NCI-H748 treated with DMSO at 0.1 percent for 48 hours (cell line): ENCODE measurements at regions not wholly inside any gene's neighbourhood (a gene's known extent, or its start where the extent isn't known, plus 50 kb on each side); places are given as distances from the start of the nearest gene placed in this dataset.
A peak's percentile ranks its signal among the peaks of the same experiment; 100 is the strongest.
"Not testable (repeated sequence)": the region's sequence is repeated elsewhere in the genome, so short reads cannot be mapped to it uniquely, and the experiment has no call there.

Experiments used
- DNase-seq: peaks from one replicate; lab custom pipeline; 2025; lab: John Stamatoyannopoulos, UW

DNA sequence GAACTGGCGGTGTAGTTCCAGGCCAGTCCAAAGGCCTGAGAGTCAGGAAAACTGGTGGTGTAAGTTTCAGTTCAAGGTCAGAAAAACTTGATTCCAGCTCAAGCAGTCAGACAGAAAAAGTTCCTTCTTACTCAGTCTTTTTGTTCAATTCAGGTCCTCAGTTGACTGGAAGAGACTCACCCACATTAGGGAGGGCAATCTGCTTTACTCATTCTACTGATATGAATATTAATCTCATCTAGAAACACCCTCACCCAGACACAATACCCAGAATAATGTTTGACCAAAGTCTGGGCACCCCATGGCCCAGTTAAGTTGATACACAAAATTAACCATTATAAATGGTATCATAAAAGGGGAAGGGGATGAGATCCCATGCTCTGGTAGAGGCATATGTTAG lies 50.1 kb upstream of the LTA4H start:
- DNase-seq: no peak

DNA sequence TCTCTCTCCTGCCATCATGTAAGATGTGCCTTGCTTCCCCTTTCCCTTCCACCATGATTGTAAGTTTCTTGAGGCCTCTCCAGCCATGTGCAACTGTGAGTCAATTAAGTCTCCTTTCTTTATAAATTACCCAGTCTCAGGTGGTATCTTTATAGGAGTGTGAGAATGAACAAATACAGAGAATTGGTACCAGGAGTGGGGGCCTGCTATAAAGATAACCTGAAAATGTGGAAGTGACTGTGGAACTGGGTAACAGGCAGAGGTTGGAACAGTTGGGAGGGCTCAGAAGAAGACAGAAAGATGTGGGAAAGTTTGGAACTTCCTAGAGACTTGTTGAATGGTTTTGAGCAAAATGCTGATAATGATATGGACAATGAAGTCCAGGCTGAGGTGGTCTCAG lies 50.8 kb upstream of the LTA4H start:
- not testable (repeated sequence) for DNase-seq

DNA sequence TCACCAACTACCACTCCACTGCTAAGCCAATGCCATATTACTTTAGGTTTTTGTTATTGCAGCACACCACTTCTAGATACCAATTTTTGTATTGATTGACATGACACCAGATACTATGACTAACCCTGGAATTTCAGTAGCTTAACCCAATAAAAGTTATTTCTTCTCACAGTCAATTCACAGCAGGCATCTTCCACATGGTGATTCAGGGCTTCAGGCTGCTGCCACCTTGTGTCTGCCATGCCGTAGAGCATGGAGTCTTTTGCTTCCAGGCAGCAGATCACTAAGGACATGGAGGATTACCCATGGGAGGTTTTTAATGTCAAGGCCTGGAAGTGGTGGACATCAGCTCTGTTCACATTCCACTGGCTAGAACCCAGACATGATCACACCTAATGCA lies 56.4 kb upstream of the LTA4H start:
- DNase-seq: no peak

DNA sequence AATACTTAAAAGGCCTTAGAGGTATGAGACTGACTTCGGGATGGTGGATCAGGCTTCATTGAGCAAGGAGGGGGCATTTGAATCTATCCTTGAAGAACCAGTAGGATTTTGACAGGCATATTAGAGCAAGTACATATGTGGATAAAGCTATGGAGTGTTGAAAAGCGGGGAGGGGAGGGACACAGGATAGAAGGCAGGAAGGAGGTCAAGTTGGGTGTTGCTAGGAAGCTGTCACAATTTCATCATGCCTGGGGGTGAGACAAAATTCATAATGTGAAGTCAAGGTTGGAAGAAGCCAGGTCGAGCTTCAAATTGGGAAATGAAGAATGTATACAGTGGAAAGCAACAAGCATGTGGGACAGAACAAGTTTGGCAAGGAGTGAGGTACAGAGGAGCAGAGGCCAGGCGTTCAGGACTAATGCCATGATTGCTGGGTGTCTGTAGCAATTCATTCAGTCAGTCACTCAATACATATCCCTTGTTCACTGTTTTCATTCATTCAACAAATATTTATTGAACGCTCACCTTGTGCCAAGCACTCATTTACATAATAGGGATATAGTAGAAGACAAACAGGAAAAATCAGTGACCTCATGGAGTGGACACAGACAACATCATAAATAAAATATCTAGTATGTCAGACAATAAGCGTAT lies 58.3 kb upstream of the LTA4H start:
- peak; percentile 76 for DNase-seq

DNA sequence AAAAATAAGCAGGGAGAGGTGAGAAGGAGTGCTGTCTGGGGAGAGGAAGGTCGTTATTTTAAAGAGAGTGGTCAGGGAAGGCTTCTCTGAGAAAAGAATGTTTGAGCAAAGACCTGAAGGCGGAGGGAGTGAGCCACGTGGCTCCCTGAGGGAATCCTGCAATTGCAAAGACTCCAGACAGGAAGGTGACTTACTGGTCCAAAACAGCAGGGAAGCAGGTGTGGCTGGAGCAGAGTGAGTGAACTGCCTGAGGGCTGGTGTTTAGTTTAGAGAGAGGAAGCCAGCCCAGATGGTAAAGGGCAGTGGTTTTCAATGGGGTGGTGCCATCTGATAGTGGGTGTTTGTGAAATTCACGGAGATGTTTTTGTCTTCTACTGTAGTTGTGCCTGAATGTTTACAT lies 58.8 kb upstream of the LTA4H start:
- peak; percentile 79 for DNase-seq

DNA sequence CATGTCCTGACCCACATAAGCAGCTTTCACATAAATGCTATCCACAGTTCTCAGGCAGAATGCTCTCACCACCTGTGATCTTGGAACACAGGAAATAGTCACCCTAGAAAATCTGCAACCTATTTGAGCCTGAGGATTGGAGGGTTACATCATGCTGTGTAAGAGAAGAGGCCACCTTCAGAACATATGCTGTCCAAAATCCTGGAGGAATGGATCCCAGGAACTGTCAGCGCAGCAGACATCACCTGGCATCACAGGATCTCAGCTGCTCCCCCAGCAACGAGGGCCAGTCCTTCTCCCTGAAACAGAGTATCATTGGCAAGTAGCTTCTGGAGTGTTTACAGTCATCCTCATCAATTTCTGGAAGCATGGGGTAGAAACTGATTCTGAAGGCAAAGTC lies 63.2 kb upstream of the LTA4H start:
- no peak for DNase-seq

DNA sequence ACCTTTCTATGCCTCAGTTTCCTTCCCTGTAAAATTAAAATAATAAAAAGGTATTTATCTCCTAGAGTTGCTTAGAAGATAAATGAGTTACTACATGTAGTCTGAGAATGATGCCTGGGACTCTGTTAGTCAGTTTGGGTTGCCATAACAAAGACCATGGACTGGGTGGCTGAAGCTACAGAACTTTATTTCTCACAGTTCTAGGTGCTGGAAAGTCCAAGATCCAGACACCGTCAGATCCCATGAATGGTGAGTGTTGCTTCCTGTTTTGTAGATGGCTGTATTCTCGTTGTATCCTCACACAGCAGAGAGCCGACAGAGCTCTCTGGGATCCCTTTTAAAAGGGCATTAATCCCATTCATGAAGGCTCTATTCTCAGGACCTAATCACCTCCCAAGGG lies 64.0 kb upstream of the LTA4H start:
- DNase-seq: no peak

DNA sequence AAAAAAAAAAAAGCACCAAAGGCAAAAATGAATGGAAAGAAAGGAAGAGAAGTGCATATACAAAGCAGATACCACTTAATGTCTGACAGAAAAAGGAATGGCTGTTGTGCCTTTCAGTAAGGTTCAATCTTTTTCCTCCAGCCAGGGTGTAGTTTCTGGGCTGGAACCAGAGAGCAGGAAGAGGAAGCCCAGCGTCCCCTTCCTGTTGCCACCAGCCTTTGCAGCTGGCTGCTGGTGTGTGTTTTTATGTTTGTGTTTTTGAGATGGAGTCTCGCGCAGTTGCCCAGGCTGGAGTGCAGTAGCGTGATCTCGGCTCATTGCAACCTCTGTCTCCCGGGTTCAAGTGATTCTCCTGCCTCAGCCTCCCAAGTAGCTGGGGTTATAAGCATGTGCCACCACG lies 64.6 kb upstream of the LTA4H start:
- DNase-seq: no peak

DNA sequence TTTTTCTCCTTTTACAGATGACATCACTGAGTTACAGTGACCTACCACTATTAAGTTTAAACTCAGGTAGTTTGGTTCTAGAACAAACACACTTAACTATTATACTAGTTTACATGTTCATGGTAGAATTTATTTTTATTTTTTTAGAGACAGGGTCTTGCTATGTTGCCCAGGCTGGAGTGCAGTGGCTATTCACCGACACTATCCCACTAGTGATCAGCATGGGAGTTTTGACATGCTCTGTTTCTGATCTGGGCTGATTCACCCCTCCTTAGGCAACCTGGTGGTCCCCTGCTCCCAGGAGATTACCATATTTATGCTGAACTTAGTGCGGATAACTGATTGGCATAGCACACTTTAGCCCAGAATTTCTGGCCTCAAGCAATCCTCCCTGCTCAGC lies 66.4 kb upstream of the LTA4H start:
- DNase-seq: no peak

DNA sequence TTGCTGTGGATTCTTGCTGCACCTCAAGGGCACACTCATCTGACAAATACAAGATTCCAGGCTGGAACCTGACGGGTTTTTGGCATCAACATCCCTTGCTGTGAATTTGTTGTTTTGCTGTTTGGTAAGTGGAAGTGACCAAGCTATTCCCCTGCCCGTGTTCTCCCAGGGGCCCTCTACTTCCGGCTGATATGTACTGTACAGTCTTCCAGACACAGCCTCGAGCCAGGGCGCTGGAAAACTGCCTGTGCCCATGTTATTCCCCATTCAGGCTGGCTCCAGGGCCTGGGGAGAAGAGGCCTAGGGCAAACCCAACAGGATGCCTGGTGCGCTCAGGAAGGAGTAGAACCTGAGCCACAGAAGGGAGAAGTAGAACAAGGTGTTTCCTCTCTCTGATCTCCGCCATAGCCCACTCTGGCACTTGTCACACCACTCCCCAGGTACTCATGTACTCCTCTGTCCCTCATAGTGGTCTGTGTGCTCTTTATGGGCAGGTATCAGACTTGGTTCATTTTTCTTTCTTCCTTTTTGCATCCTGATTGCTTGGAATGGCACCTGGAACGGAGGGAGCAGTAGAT lies 67.8 kb upstream of the LTA4H start:
- DNase-seq: no peak

DNA sequence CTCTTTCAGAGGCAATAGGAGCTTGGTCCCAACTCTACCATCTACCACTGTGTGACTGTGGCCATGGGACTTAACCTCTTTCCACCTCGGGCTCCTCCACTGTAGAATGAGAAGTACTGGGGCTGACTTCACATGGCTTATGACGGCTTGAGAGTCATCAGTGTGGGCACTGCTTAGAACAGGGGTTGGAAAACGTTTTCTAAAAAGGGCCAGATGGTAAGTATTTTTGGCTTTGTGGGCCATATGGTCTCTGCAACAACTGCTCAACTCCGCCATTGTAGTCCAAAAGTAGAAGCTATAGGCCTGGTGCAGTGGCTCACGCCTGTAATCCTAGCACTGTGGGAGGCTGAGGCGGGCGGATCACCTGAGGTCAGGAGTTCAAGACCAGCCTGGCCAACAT lies 69.2 kb upstream of the LTA4H start:
- DNase-seq: no peak

DNA sequence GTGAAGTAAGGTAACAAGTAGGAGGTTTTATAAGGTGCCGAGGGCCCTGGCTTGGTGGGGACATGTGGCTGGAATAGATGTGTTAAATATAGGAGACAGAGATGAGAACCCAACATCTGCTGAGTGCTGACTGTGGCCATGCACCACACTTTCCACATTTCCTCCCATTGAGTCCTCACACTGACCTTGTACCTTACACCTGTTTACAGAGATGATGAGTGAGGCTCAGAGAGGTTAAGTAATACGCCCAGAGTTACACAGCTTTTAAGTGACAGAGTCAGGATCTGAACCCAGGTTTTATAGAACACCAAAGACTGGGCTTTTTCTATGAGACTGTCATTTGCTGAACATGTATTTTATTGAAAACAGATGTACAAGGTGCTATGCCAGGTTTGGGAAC lies 70.8 kb upstream of the LTA4H start:
- no peak for DNase-seq

DNA sequence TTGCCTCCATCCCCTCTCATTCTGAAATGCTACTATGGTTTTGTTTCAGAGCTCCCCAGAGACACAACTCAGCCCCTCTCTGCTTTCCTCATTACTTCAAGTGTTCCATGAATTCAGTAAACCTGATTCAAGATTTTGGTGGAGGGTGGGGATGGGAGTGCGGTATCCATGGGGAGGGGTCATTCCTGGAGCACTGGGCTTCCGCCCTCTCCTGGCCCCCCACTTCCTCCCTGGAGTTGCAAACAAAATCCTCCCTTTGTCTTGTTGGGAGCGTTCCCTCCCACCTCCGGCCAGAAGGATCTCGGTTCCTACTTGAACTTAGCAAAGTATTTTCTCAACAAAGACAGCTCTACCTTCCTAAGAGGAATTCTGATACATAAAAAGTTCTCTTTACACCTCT lies 71.8 kb upstream of the LTA4H start:
- no peak for DNase-seq

DNA sequence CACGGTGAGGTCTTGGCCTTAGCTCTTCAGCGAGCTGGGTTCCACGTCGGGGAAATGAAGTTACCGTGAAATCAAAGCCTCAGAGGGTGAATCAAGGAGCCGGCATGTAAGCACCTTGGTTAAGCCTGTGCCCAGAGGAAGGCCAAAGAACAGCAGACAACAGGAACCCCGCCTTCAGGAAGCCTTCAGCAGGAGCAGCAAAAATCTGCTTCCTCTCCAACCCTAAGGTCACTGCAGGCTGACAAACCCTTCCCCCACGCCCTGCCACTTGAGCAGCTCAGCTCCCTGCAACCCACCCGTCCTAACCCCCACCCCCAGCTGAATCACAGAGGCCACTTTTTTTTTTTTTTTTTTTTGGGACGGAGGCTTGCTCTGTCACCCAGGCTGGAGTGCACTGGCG lies 72.9 kb upstream of the LTA4H start:
- DNase-seq: no peak

DNA sequence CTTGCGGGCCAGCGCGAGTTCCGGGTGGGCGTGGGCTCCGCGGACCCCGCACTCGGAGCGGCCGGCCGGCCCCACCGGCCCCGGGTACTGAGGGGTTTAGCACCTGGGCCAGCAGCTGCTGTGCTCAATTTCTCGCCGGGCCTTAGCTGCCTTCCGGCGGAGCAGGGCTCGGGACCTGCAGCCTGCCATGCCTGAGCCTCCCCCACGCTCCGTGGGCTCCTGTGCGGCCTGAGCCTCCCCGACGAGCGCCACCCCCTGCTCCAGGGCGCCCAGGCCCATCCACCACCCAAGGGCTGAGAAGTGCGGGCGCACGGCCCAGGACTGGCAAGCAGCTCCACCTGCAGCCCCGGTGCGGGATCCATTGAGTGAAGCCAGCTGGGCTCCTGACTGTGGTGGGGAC lies 73.6 kb upstream of the LTA4H start:
- DNase-seq: not testable (repeated sequence)

DNA sequence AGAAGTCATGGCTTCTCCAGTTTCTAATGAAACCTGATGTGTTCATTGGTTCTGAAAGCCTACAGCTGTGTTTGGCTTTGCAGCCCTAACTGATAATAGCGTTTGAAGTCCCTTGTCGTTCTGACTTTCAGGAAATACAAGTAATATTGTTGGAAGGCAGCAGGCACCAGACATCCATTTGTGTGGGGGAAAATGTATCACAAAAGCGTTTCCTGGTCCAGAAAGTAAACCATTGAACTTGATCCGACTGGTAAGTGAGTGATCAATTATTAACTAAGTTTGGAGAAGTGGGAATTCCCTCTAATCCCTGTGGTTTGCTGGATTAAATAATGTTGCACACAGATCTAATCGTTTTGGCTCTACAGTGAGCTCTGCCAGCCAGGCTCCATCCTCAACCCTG lies 77.3 kb upstream of the LTA4H start:
- DNase-seq: no peak

DNA sequence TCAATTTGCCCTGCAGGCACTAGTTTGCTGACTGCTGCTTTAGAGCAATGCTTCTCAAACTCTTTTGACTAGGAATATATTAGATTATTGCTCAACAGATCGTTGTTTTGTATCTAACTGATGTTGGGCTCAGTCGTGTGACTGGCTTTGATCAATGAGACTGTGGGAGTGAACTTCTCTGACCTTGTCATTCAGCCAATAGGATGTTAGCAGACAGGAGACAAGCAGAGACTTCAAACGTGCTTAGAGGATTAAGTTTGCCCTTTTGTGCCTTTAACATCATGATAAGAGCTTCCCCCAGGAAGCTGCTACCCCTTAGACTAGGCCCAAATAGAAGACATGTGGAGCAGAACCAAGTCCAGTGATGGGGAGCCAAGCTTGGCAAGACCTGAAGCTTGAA lies 76.7 kb upstream of the ELK3 start:
- no peak for DNase-seq

DNA sequence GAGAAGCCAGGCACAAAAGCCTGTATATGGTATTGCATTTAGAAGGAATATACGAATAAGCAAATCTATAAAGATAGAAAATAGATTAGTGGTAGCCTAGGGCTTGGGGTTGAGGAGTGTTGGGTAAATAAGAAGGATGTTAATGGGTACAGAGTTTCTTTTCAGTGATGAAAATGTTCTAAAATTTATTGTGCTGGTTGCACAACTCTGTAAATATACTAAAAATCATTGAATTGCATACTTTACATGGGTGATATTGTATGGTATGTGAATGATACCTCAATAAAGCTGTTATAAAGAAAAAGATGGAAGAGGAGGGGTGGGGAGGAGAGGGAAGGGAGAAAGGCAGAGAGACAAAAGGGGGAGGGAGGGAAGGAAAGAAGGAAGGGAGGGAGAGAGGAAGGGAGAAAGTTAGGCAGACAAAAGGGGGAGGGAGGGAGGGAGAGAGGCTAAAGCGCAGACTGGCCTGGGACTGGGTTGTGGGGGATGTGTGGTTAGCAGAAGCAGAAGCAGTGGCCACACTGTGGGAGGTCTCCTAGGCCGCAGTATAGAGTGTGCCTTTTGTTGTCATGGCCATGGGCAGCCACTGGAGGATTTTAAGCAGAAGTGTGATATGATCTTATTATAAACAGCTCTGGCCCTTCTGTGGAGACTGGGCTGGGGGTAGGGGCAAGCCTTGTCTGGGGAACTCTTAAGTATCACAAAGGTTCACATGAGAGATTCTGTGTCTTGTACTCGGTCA lies 73.6 kb upstream of the ELK3 start:
- no peak for DNase-seq

DNA sequence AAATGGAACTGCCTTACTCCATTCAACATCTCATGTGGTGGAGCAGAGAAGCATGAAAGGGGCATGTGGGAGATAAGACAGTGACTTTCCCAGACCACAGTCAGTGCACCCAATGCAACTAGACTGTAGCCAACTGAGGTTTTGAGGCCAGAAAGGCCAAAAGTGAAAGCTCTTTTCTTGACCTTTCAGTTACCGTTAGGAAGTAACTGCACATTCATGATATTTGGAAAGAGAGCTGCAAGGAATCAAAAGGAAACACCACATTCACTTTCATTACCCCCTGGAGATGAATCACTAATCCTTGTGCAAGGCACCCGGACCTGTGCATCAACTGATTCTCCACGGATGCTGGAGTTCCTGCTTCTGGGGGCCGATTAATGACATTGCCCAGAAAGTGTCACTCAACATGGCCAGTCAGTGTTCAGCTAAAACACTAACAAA lies 72.9 kb upstream of the ELK3 start:
- DNase-seq: no peak

DNA sequence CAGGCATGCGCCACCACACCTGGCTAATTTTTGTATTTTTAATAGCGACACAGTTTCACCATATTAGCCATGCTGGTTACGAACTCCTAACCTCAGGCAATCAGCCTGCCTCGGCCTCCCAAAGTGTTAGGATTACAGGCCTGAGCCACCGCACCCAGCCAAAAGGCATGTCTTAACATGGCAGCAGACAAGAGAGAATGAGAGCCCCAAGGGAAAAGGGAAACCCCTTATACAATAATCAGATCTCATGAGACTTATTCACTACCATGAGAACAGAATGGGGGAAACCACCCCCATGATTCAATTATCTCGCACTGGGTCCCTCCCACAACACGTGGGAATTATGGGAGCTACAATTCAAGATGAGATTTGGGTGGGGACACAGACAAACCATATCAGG lies 65.9 kb upstream of the ELK3 start:
- DNase-seq: not testable (repeated sequence)

DNA sequence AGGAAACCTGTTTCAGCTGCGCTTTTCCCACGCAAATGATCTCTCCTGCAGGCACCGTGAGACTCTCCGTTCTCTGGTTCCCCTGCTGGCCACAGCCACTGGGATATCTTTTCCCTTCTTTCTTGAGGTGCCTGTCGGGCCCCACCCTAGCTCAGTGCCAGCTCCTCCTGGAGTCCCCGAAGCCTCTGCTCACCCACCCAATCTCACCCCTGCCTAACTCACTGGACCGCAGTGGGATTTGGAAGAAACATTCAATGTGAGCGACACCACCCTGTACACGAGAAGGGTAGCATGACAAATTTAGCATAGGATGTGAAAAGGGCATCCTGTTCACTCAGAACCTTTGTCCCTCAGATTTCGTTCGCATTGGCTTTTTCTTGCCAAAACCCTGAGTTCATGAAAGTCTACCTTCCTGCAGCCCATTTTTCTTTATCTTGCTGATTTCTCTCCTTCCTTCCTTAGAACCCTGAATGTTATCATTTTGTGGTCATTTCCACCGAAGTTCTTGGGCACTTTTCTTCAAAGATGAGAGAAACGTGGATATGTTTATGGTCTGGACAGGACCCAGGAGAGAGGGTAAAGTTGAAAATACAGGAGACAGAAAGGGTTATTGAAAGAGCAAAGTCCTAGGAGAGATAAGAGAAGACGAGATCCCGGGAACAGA lies 63.6 kb upstream of the ELK3 start:
- DNase-seq: no peak

DNA sequence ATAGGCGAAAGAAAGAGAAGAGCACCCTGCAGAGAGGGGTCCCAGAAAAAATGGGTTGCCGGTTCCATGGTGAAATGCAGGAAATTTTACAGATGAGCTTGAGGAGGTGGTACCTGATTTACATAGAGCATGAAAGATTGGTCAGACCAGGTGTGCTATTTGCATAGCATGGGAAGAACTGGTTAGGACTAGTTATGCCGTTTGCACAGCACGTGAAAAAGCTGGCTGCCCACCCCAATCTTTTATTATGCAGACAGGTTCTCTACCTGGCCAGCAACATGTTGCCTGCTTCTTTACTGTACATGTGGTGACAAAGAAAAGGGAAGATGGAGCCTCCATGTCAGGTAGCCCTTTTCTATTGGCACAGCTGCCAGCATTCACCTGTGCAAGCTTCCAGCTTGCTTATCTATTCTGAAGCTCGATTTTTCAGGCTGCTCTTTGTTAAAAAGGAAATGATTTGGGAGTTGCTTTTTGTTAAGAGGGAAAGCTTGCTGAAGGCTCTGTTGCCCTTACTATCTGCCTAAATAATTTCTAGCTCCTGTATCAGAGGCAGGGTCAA lies 62.9 kb upstream of the ELK3 start:
- DNase-seq: peak; percentile 12

DNA sequence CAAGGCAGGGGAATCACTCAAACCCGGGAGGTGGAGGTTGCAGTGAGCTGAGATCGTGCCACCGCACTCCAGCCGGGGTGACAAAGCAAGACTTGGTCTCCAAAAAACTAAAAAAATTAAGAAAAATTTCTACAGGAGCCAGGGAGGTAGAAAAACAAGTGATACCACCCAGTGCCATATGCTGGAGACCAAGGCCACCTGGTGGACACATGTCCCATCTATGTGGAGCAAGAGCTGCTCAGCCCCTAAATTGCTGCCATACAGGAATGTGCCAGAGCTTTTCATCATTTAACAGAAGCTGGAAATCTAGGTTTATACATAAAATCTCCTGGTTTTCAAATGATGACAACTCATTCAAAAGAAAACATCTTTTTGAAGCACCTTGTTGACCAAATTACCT lies 61.4 kb upstream of the ELK3 start:
- DNase-seq: no peak
